ENCODE measurements at regions not wholly inside any gene's neighbourhood (a gene's known extent, or its start where the extent isn't known, plus 50 kb on each side); places are given as distances from the start of the nearest gene placed in this dataset.
"Not testable (repeated sequence)": the region's sequence is repeated elsewhere in the genome, so short reads cannot be mapped to it uniquely, and the experiment has no call there.

- Mint-ChIP-seq H3K36me3 (no peaks in the 10 kb centered on the region), H3K27ac (no peak overlapping the region), H3K4me1 (no peaks in the 10 kb centered on the region), H3K9me3 (ENCODE audit: low read depth) (peaks cover 7% of the 10 kb centered on the region), H3K27me3 (no peaks in the 10 kb centered on the region), H3K4me3 (no peak overlapping the region)
- CTCF ChIA-PET: no interaction called here
- ATAC-seq (no peak), DNase-seq (no peak)
Measured at GRCh38 chr18:60245096-60245495, 127.5 kb downstream of the MC4R start.

GRCh38 chr18:60239024-60239710, 133.4 kb downstream of the MC4R start:
- H3K36me3 Mint-ChIP-seq; H3K4me1 Mint-ChIP-seq; H3K9me3 Mint-ChIP-seq (ENCODE audit: low read depth); H3K4me3 Mint-ChIP-seq; DNase-seq; H3K27ac Mint-ChIP-seq; H3K27me3 Mint-ChIP-seq; CTCF ChIA-PET; ATAC-seq: not testable (repeated sequence)

GRCh38 chr18:60235164-60235563, 137.4 kb downstream of the MC4R start:
- CTCF ChIA-PET: no interaction called here
- Mint-ChIP-seq H3K27ac (no peak overlapping the region), H3K27me3 (no peaks in the 10 kb centered on the region), H3K9me3 (ENCODE audit: low read depth) (no peaks in the 10 kb centered on the region), H3K4me1 (no peaks in the 10 kb centered on the region), H3K36me3 (no peaks in the 10 kb centered on the region), H3K4me3 (no peak overlapping the region)
- ATAC-seq: no peak
- no peak for DNase-seq

- H3K27me3 Mint-ChIP-seq: no peaks in the 10 kb centered on the region
- no peaks in the 10 kb centered on the region for H3K9me3 Mint-ChIP-seq (ENCODE audit: low read depth)
- no peak for DNase-seq
- no peak for ATAC-seq
- H3K27ac Mint-ChIP-seq: no peak overlapping the region
- CTCF ChIA-PET: no interaction called here
- no peak overlapping the region for H3K4me3 Mint-ChIP-seq
- H3K36me3 Mint-ChIP-seq: no peaks in the 10 kb centered on the region
- H3K4me1 Mint-ChIP-seq: no peaks in the 10 kb centered on the region
Measured at GRCh38 chr18:60232541-60232940, 140.0 kb downstream of the MC4R start.

GRCh38 chr18:60228609-60229595, 143.7 kb downstream of the MC4R start:
- no peak for DNase-seq
- Mint-ChIP-seq H3K36me3 (no peaks in the 10 kb centered on the region), H3K4me3 (no peak overlapping the region), H3K27me3 (no peaks in the 10 kb centered on the region), H3K4me1 (no peaks in the 10 kb centered on the region), H3K27ac (no peak overlapping the region), H3K9me3 (ENCODE audit: low read depth) (no peaks in the 10 kb centered on the region)
- CTCF ChIA-PET: interaction anchor here (0.7 kb wide), 1 partner anchor 9 kb away, joined by 3 read pairs; no protein-coding TSS in a partner anchor
- ATAC-seq: no peak

- Mint-ChIP-seq H3K9me3 (ENCODE audit: low read depth) (no peaks in the 10 kb centered on the region), H3K4me1 (no peaks in the 10 kb centered on the region), H3K27ac (no peak overlapping the region), H3K36me3 (no peaks in the 10 kb centered on the region), H3K27me3 (no peaks in the 10 kb centered on the region), H3K4me3 (no peak overlapping the region)
- DNase-seq: no peak
- no peak for ATAC-seq
- CTCF ChIA-PET: no interaction called here
Measured at GRCh38 chr18:60215432-60215831, 157.1 kb downstream of the MC4R start.

- ATAC-seq (no peak), DNase-seq (no peak)
- no peaks in the 10 kb centered on the region for H3K4me1 Mint-ChIP-seq
- CTCF ChIA-PET: no interaction called here
- H3K9me3 Mint-ChIP-seq (ENCODE audit: low read depth): no peaks in the 10 kb centered on the region
- H3K27me3 Mint-ChIP-seq: no peaks in the 10 kb centered on the region
- no peak overlapping the region for H3K4me3 Mint-ChIP-seq
- H3K36me3 Mint-ChIP-seq: no peaks in the 10 kb centered on the region
- H3K27ac Mint-ChIP-seq: no peak overlapping the region
Measured at GRCh38 chr18:60209042-60209441, 163.5 kb downstream of the MC4R start.

GRCh38 chr18:60202708-60203107, 169.9 kb downstream of the MC4R start:
- no peak overlapping the region for H3K27ac Mint-ChIP-seq
- H3K4me1 Mint-ChIP-seq: peaks cover 1% of the 10 kb centered on the region
- H3K9me3 Mint-ChIP-seq (ENCODE audit: low read depth): no peaks in the 10 kb centered on the region
- H3K4me3 Mint-ChIP-seq: no peak overlapping the region
- ATAC-seq (no peak), DNase-seq (no peak)
- H3K36me3 Mint-ChIP-seq: no peaks in the 10 kb centered on the region
- no peaks in the 10 kb centered on the region for H3K27me3 Mint-ChIP-seq
- CTCF ChIA-PET: no interaction called here

- H3K27me3 Mint-ChIP-seq: no peaks in the 10 kb centered on the region
- CTCF ChIA-PET: interaction anchor here (1.0 kb wide), 1 partner anchor 466 kb away, joined by 3 read pairs; no protein-coding TSS in a partner anchor
- H3K9me3 Mint-ChIP-seq (ENCODE audit: low read depth): no peaks in the 10 kb centered on the region
- H3K4me1 Mint-ChIP-seq: peaks cover 1% of the 10 kb centered on the region
- ATAC-seq: no peak
- DNase-seq: no peak
- no peak overlapping the region for H3K27ac Mint-ChIP-seq
- H3K4me3 Mint-ChIP-seq: no peak overlapping the region
- H3K36me3 Mint-ChIP-seq: no peaks in the 10 kb centered on the region
Measured at GRCh38 chr18:60200558-60200957, 172.0 kb downstream of the MC4R start.

- Mint-ChIP-seq H3K4me1 (peaks cover 1% of the 10 kb centered on the region), H3K36me3 (no peaks in the 10 kb centered on the region), H3K4me3 (no peak overlapping the region), H3K27me3 (no peaks in the 10 kb centered on the region), H3K9me3 (ENCODE audit: low read depth) (no peaks in the 10 kb centered on the region), H3K27ac (no peak overlapping the region)
- CTCF ChIA-PET: no interaction called here
- ATAC-seq (no peak), DNase-seq (no peak)
Measured at GRCh38 chr18:60199505-60199904, 173.1 kb downstream of the MC4R start.

- Mint-ChIP-seq H3K27me3 (no peaks in the 10 kb centered on the region), H3K4me3 (no peak overlapping the region), H3K4me1 (peaks cover 1% of the 10 kb centered on the region), H3K36me3 (no peaks in the 10 kb centered on the region), H3K27ac (no peak overlapping the region), H3K9me3 (ENCODE audit: low read depth) (no peaks in the 10 kb centered on the region)
- ATAC-seq (no peak), DNase-seq (no peak)
- CTCF ChIA-PET: no interaction called here
Measured at GRCh38 chr18:60197671-60198462, 174.7 kb downstream of the MC4R start.

GRCh38 chr18:60196836-60197606, 175.6 kb downstream of the MC4R start:
- Mint-ChIP-seq H3K36me3 (no peaks in the 10 kb centered on the region), H3K27ac (no peak overlapping the region)
- no peak for DNase-seq

GRCh38 chr18:60193780-60194179, 178.8 kb downstream of the MC4R start:
- H3K36me3 Mint-ChIP-seq: no peaks in the 10 kb centered on the region
- CTCF ChIA-PET: no interaction called here
- H3K4me3 Mint-ChIP-seq: no peak overlapping the region
- no peak overlapping the region for H3K27ac Mint-ChIP-seq
- ATAC-seq (no peak), DNase-seq (no peak)
- peaks cover 1% of the 10 kb centered on the region for H3K4me1 Mint-ChIP-seq
- H3K9me3 Mint-ChIP-seq (ENCODE audit: low read depth): no peaks in the 10 kb centered on the region
- no peaks in the 10 kb centered on the region for H3K27me3 Mint-ChIP-seq

More at GRCh38 chr18:60196836-60197606, 175.6 kb downstream of the MC4R start:
- Mint-ChIP-seq H3K9me3 (ENCODE audit: low read depth) (no peaks in the 10 kb centered on the region), H3K27me3 (no peaks in the 10 kb centered on the region), H3K4me3 (no peak overlapping the region), H3K4me1 (peaks cover 1% of the 10 kb centered on the region)
- no peak for ATAC-seq
- CTCF ChIA-PET: no interaction called here

Data from activated CD8-positive, alpha-beta memory T cell treated with anti-CD3 and anti-CD28 coated beads, Interleukin-2, amount 10 ng/mL, durations not matched to agents 7 days and 5 days (primary cell).